IMR-90 (cell line): ENCODE measurements at regions not wholly inside any gene's neighbourhood (a gene's known extent, or its start where the extent isn't known, plus 50 kb on each side); places are given as distances from the start of the nearest gene placed in this dataset.

Experiments used
- ATAC-seq: fragments of 200-7000 bp; cut with Tn5 transposase; 2 replicates; pipeline ENCODE4 v1.9.1; 2020; ENCODE audit warnings: low read depth, mild to moderate bottlenecking, moderate library complexity
- BruUV-seq: library from RNA; stranded (reverse); fragments of 400-500 nt; replicated peaks from 2 replicates; lab custom pipeline; 2021; lab: Mats Ljungman, UMichigan
- CTCF ChIA-PET: fragments of 300-600 bp; formaldehyde crosslinking; extraction: SDS; loops from one replicate; lab custom pipeline; 2021; ENCODE audit warnings: antibody characterized with exemption; lab: Yijun Ruan, JAX
- POLR2A ChIA-PET: fragments of 300-600 bp; sonication (Branson Sonifier 250); formaldehyde crosslinking; loops from one replicate; lab custom pipeline; 2022; ENCODE audit warnings: antibody characterized with exemption; ENCODE audit not compliant: unreplicated experiment; lab: Charles Lee
- DNase-seq: peaks from one replicate; pipeline ENCODE4 v3.0.0; 2013
- H2AFZ ChIP-seq: replicated peaks from 2 replicates; pipeline ENCODE3; 2013; ENCODE audit warnings: low read length, mild to moderate bottlenecking; ENCODE audit not compliant: poor library complexity
- H2AK5ac ChIP-seq: 2 replicates; pipeline ENCODE4 v1.6.1; 2013; ENCODE audit warnings: low read depth, low read length, inconsistent platforms
- H2AK9ac ChIP-seq: replicated peaks from 2 replicates; pipeline ENCODE3; 2013; ENCODE audit warnings: mild to moderate bottlenecking, low read depth, low read length, moderate library complexity; ENCODE audit not compliant: poor library complexity
- H2BK120ac ChIP-seq: 2 replicates; pipeline ENCODE4 v1.6.1; 2013; ENCODE audit warnings: low read depth, low read length, inconsistent platforms
- H2BK15ac ChIP-seq: 3 replicates; pipeline ENCODE4 v1.6.1; 2013; ENCODE audit warnings: low read depth, low read length, inconsistent platforms
- H2BK20ac ChIP-seq: 2 replicates; pipeline ENCODE4 v1.6.1; 2013; ENCODE audit warnings: low read depth, mild to moderate bottlenecking, inconsistent platforms, low read length, moderate library complexity
- H2BK5ac ChIP-seq: 2 replicates; pipeline ENCODE4 v1.6.1; 2013; ENCODE audit warnings: mild to moderate bottlenecking, low read depth, low read length, inconsistent platforms; ENCODE audit not compliant: poor library complexity, severe bottlenecking
- H3K14ac ChIP-seq: replicated peaks from 2 replicates; pipeline ENCODE4 v1.6.1; 2013; ENCODE audit warnings: low read depth, low read length, inconsistent platforms
- H3K18ac ChIP-seq: 2 replicates; pipeline ENCODE4 v1.6.1; 2013; ENCODE audit warnings: low read depth, low read length, control low read depth
- H3K23ac ChIP-seq: 2 replicates; pipeline ENCODE4 v1.6.1; 2013; ENCODE audit warnings: low read depth, low read length, inconsistent platforms
- H3K27ac ChIP-seq: 2 replicates; pipeline ENCODE4 v1.5.1; 2013; ENCODE audit warnings: mild to moderate bottlenecking, control low read depth, low read length; ENCODE audit not compliant: insufficient read depth
- H3K27me3 ChIP-seq: 2 replicates; pipeline ENCODE4 v1.6.1; 2013; ENCODE audit warnings: low read length; ENCODE audit not compliant: control insufficient read depth, insufficient read depth
- H3K36me3 ChIP-seq: 2 replicates; pipeline ENCODE4 v1.6.1; 2013; ENCODE audit warnings: low read length, mixed read lengths; ENCODE audit not compliant: control insufficient read depth, insufficient read depth
- H3K4ac ChIP-seq: 2 replicates; pipeline ENCODE4 v1.6.1; 2013; ENCODE audit warnings: low read depth, low read length, inconsistent platforms
- H3K4me1 ChIP-seq: 2 replicates; pipeline ENCODE4 v1.6.1; 2013; ENCODE audit warnings: low read length, mixed read lengths; ENCODE audit not compliant: control insufficient read depth, insufficient read depth
- H3K4me2 ChIP-seq: 2 replicates; pipeline ENCODE4 v1.6.1; 2013; ENCODE audit warnings: low read depth, mild to moderate bottlenecking, control low read depth, low read length, moderate library complexity
- H3K4me3 ChIP-seq: 2 replicates; pipeline ENCODE4 v1.5.1; 2013; ENCODE audit warnings: low read depth, mild to moderate bottlenecking, control low read depth, low read length, moderate library complexity; ENCODE audit not compliant: insufficient read depth
- H3K56ac ChIP-seq: 2 replicates; pipeline ENCODE4 v1.6.1; 2013; ENCODE audit warnings: low read length, inconsistent platforms; ENCODE audit not compliant: insufficient read depth; ENCODE audit errors: extremely low read depth
- H3K79me1 ChIP-seq, 2 experiments: 2 replicates each; pipeline ENCODE4 v1.6.1; 2013; ENCODE audit warnings: low read length in 2 of 2, inconsistent platforms in 1 of 2, low read depth in 1 of 2
- H3K9ac ChIP-seq: 2 replicates; pipeline ENCODE4 v1.6.1; 2013; ENCODE audit warnings: low read depth, low read length, control low read depth
- H3K9me1 ChIP-seq: 2 replicates; pipeline ENCODE4 v1.6.1; 2013; ENCODE audit warnings: low read length, inconsistent platforms; ENCODE audit not compliant: insufficient read depth
- H3K9me3 ChIP-seq: 2 replicates; pipeline ENCODE4 v1.6.1; 2013; ENCODE audit warnings: low read length; ENCODE audit not compliant: control insufficient read depth, insufficient read depth
- H4K20me1 ChIP-seq: 2 replicates; pipeline ENCODE4 v1.6.1; 2013; ENCODE audit warnings: low read length, inconsistent platforms; ENCODE audit not compliant: insufficient read depth
- H4K5ac ChIP-seq: 2 replicates; pipeline ENCODE4 v1.6.1; 2013; ENCODE audit warnings: mild to moderate bottlenecking, low read depth, low read length, control low read depth
- H4K8ac ChIP-seq, 2 experiments: 2 replicates each; pipeline ENCODE4 v1.6.1; 2013; ENCODE audit warnings: low read depth in 2 of 2, low read length in 2 of 2, control low read depth in 1 of 2, inconsistent platforms in 1 of 2
- H4K91ac ChIP-seq: 2 replicates; pipeline ENCODE4 v1.6.1; 2013; ENCODE audit warnings: low read depth, low read length, inconsistent platforms; ENCODE audit not compliant: insufficient read depth
- MAFK ChIP-seq: IDR thresholded peaks from 2 replicates; pipeline ENCODE4 v1.6.1; 2012; ENCODE audit warnings: low read depth, low read length, improper control_type of control experiment
- WGBS, 2 experiments: methylation state at CpG; one replicate each; pipeline versions ENCODE4 v1.1.5 to v1.1.7; 2013; ENCODE audit warnings: missing lambda C conversion rate in 2 of 2; ENCODE audit not compliant: insufficient read length in 1 of 2; ENCODE audit errors: extremely low coverage in 2 of 2; 5-methylcytosine and 5-hydroxymethylcytosine counted together
- dilution Hi-C: fragments of 300-500 bp; cut with HindIII; formaldehyde crosslinking; loops from one replicate; pipeline ENCODE4 v1.14.3; 2018; ENCODE audit warnings: low sequenced_read_pairs; ENCODE audit not compliant: unreplicated experiment
- in situ Hi-C: fragments of 300-500 bp; cut with MboI; formaldehyde crosslinking; loops from 3 replicates; pipeline ENCODE4 v1.14.3; 2019; ENCODE audit warnings: low sequenced_read_pairs, inconsistent platforms, mixed read lengths
- intact Hi-C: fragments of 100-400 bp; cut with micrococcal nuclease; formaldehyde crosslinking; loops from 2 replicates; pipeline ENCODE4 v1.10.0; 2022
- TF ChIP-seq, protein P1 (sequence below): fragments of 150-350 bp; IDR thresholded peaks from 2 replicates; pipeline ENCODE4 v1.6.1; 2016; ENCODE audit warnings: low read depth, mild to moderate bottlenecking, low read length, moderate library complexity, borderline replicate concordance

DNA sequence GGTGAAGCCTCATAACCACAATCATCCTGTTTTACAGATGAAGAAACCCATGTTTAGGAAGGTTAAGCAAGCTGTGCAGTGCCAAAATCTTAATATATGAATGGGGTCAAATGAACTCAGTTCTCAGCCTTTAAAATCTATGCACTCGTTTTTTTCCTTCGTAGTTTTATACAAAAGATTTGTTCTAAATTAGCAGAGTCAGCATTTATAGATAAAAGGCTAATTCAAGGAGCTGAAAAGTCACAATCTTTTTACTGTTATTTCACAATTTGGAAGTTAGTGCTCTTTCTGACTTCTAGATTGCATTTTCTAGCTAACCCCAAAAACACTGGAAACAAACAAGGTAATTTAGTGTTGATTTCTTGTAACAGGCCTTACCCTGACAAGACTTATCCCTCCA lies 766.9 kb upstream of the ADGRL4 start:
- Histone ChIP-seq H3K4ac (no peak overlapping the region), H2AK9ac (no peak overlapping the region), H4K20me1 (no peaks in the 10 kb centered on the region), H3K56ac (no peak overlapping the region), H3K18ac (no peak overlapping the region), H3K36me3 (no peaks in the 10 kb centered on the region), H3K4me1 (no peaks in the 10 kb centered on the region), H2BK15ac (no peak overlapping the region), H2BK120ac (no peak overlapping the region), H3K79me1 (no peaks in the 10 kb centered on the region), H3K9me1 (no peaks in the 10 kb centered on the region), H2BK20ac (no peak overlapping the region), H3K27me3 (no peaks in the 10 kb centered on the region), H2AK5ac (no peak overlapping the region), H4K91ac (no peak overlapping the region), H4K5ac (no peak overlapping the region), H3K14ac (no peak overlapping the region), H3K4me2 (no peak overlapping the region), H3K9me3 (no peaks in the 10 kb centered on the region), H3K27ac (no peak overlapping the region), H3K4me3 (no peak overlapping the region), H2BK5ac (no peak overlapping the region), H2AFZ (no peak overlapping the region), H3K9ac (no peak overlapping the region), H4K8ac (no peak overlapping the region), H3K23ac (no peak overlapping the region)
- dilution Hi-C loops (no loop called here), in situ Hi-C loops (no loop called here), intact Hi-C loops (no loop called here)
- BruUV-seq = no TSS peak
- peak; percentile 99 for TF ChIP-seq MAFK
- TF ChIP-seq, protein P1, sequence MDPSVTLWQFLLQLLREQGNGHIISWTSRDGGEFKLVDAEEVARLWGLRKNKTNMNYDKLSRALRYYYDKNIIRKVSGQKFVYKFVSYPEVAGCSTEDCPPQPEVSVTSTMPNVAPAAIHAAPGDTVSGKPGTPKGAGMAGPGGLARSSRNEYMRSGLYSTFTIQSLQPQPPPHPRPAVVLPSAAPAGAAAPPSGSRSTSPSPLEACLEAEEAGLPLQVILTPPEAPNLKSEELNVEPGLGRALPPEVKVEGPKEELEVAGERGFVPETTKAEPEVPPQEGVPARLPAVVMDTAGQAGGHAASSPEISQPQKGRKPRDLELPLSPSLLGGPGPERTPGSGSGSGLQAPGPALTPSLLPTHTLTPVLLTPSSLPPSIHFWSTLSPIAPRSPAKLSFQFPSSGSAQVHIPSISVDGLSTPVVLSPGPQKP = no peak
- no CpG with 5 or more reads among the region's 2 CpGs for WGBS, 2 experiments
- DNase-seq = no peak
- POLR2A ChIA-PET = no interaction called here
- CTCF ChIA-PET = no interaction called here
- ATAC-seq = no peak
